NT2/D1 (cell line): ENCODE measurements at regions not wholly inside any gene's neighbourhood (a gene's known extent, or its start where the extent isn't known, plus 50 kb on each side); places are given as distances from the start of the nearest gene placed in this dataset.

ENCODE experiments used
- DNase-seq: peaks from one replicate; pipeline ENCODE4 v3.0.0-alpha.2; 2011; ENCODE audit warnings: low read depth, low spot score
- H3K27me3 ChIP-seq: 2 replicates; pipeline ENCODE4 v1.6.0; 2011; ENCODE audit warnings: mild to moderate bottlenecking; ENCODE audit not compliant: insufficient read length, insufficient read depth
- H3K36me3 ChIP-seq: 2 replicates; pipeline ENCODE4 v1.6.1; 2011; ENCODE audit warnings: mild to moderate bottlenecking, low read length, mixed read lengths; ENCODE audit not compliant: insufficient read depth, insufficient read length
- H3K4me1 ChIP-seq: 2 replicates; pipeline ENCODE4 v1.5.1; 2011; ENCODE audit not compliant: insufficient read depth, insufficient read length
- H3K4me3 ChIP-seq: 2 replicates; pipeline ENCODE4 v1.5.1; 2011; ENCODE audit warnings: low read depth; ENCODE audit not compliant: insufficient read length
- H3K9ac ChIP-seq: 2 replicates; pipeline ENCODE4 v1.6.0; 2011; ENCODE audit warnings: low read depth; ENCODE audit not compliant: insufficient read length
- H3K9me3 ChIP-seq: 2 replicates; pipeline ENCODE4 v1.5.1; 2011; ENCODE audit warnings: mild to moderate bottlenecking, low read length; ENCODE audit not compliant: insufficient read depth
- SUZ12 ChIP-seq: IDR thresholded peaks from 2 replicates; pipeline ENCODE4 v1.6.1; 2011; ENCODE audit not compliant: insufficient read length, insufficient read depth; ENCODE audit errors: extremely low read depth
- YY1 ChIP-seq: IDR thresholded peaks from 2 replicates; pipeline ENCODE4 v1.6.1; 2011; ENCODE audit not compliant: insufficient read length, insufficient read depth
- ZNF274 ChIP-seq: IDR thresholded peaks from 2 replicates; pipeline ENCODE4 v1.6.1; 2011; ENCODE audit warnings: mild to moderate bottlenecking, low read depth, low read length

GRCh38 chr5:73365301-73365853 lies 83.2 kb downstream of the FOXD1 start:
- DNase-seq, result no peak
- TF ChIP-seq SUZ12 (no peak), ZNF274 (no peak), YY1 (no peak)
- H3K27me3 ChIP-seq, result no peaks in the 10 kb centered on the region
- H3K9ac ChIP-seq, result no peak overlapping the region
- no peak overlapping the region for H3K4me3 ChIP-seq
- peaks cover 3% of the 10 kb centered on the region for H3K4me1 ChIP-seq
- no peaks in the 10 kb centered on the region for H3K9me3 ChIP-seq
- no peaks in the 10 kb centered on the region for H3K36me3 ChIP-seq

- no peak overlapping the region for H3K9ac ChIP-seq
- no peaks in the 10 kb centered on the region for H3K27me3 ChIP-seq
- H3K4me3 ChIP-seq, result no peak overlapping the region
- H3K4me1 ChIP-seq, result peaks cover 3% of the 10 kb centered on the region
- no peaks in the 10 kb centered on the region for H3K36me3 ChIP-seq
- DNase-seq, result no peak
- no peaks in the 10 kb centered on the region for H3K9me3 ChIP-seq
- TF ChIP-seq ZNF274 (no peak), YY1 (no peak), SUZ12 (no peak)
Observed at GRCh38 chr5:73363911-73364730, 84.5 kb downstream of the FOXD1 start.

- no peaks in the 10 kb centered on the region for H3K4me1 ChIP-seq
- H3K4me3 ChIP-seq, result no peak overlapping the region
- TF ChIP-seq ZNF274 (no peak), YY1 (no peak), SUZ12 (no peak)
- no peak overlapping the region for H3K9ac ChIP-seq
- H3K9me3 ChIP-seq, result no peaks in the 10 kb centered on the region
- H3K36me3 ChIP-seq, result no peaks in the 10 kb centered on the region
- H3K27me3 ChIP-seq, result no peaks in the 10 kb centered on the region
- DNase-seq, result no peak
Observed at GRCh38 chr5:73359395-73359794, 89.2 kb downstream of the FOXD1 start.

GRCh38 chr5:73358366-73358765 lies 90.2 kb downstream of the FOXD1 start:
- Histone ChIP-seq H3K9me3 (no peaks in the 10 kb centered on the region), H3K4me3 (no peak overlapping the region), H3K9ac (no peak overlapping the region), H3K27me3 (no peaks in the 10 kb centered on the region), H3K36me3 (no peaks in the 10 kb centered on the region), H3K4me1 (no peaks in the 10 kb centered on the region)
- TF ChIP-seq ZNF274, result no peak
- TF ChIP-seq SUZ12, result no peak
- TF ChIP-seq YY1, result no peak
- DNase-seq, result no peak

GRCh38 chr5:73357576-73357975 lies 91.0 kb downstream of the FOXD1 start:
- no peak for TF ChIP-seq ZNF274
- no peaks in the 10 kb centered on the region for H3K9me3 ChIP-seq
- no peak overlapping the region for H3K4me3 ChIP-seq
- H3K9ac ChIP-seq, result no peak overlapping the region
- H3K36me3 ChIP-seq, result no peaks in the 10 kb centered on the region
- no peaks in the 10 kb centered on the region for H3K27me3 ChIP-seq
- no peak for DNase-seq
- no peaks in the 10 kb centered on the region for H3K4me1 ChIP-seq

- H3K4me3 ChIP-seq, result no peak overlapping the region
- no peak for DNase-seq
- TF ChIP-seq ZNF274 (no peak), YY1 (no peak), SUZ12 (no peak)
- H3K9me3 ChIP-seq, result peaks cover 7% of the 10 kb centered on the region; the same call in 1 of the 2 replicates
- H3K36me3 ChIP-seq, result no peaks in the 10 kb centered on the region
- no peaks in the 10 kb centered on the region for H3K4me1 ChIP-seq
- H3K27me3 ChIP-seq, result no peaks in the 10 kb centered on the region
- H3K9ac ChIP-seq, result no peak overlapping the region
Observed at GRCh38 chr5:73355108-73355507, 93.5 kb downstream of the FOXD1 start.

- Histone ChIP-seq H3K36me3 (no peaks in the 10 kb centered on the region), H3K9ac (no peak overlapping the region), H3K4me3 (no peak overlapping the region), H3K9me3 (peaks cover 7% of the 10 kb centered on the region; the same call in 1 of the 2 replicates), H3K27me3 (no peaks in the 10 kb centered on the region), H3K4me1 (no peaks in the 10 kb centered on the region)
- no peak for DNase-seq
- no peak for TF ChIP-seq ZNF274
- no peak for TF ChIP-seq SUZ12
- TF ChIP-seq YY1, result no peak
Observed at GRCh38 chr5:73354406-73354805, 94.2 kb downstream of the FOXD1 start.
